H9 (cell line): ENCODE measurements at regions not wholly inside any gene's neighbourhood (a gene's known extent, or its start where the extent isn't known, plus 50 kb on each side); places are given as distances from the start of the nearest gene placed in this dataset.

ENCODE experiments used
- DNase-seq: peaks from one replicate; pipeline ENCODE4 v3.0.0-alpha.2; 2017
- H2AFZ ChIP-seq: one replicate; pipeline ENCODE4 v1.6.1; 2013; ENCODE audit warnings: mild to moderate bottlenecking, low read length, control low read depth, moderate library complexity
- H2AK5ac ChIP-seq: 2 replicates; pipeline ENCODE4 v1.6.1; 2013; ENCODE audit warnings: low read length, control low read depth, mixed read lengths; ENCODE audit not compliant: insufficient read length
- H2BK120ac ChIP-seq: one replicate; pipeline ENCODE4 v1.6.1; 2013; ENCODE audit warnings: low read depth, mild to moderate bottlenecking, low read length, control low read depth, inconsistent platforms; ENCODE audit not compliant: poor library complexity, severe bottlenecking
- H2BK12ac ChIP-seq: 2 replicates; pipeline ENCODE4 v1.6.1; 2013; ENCODE audit warnings: low read length, control low read depth, mixed read lengths, low read depth; ENCODE audit not compliant: insufficient read length
- H2BK15ac ChIP-seq: 2 replicates; pipeline ENCODE4 v1.6.1; 2013; ENCODE audit warnings: low read depth, low read length, control low read depth
- H2BK20ac ChIP-seq: one replicate; pipeline ENCODE4 v1.6.1; 2013; ENCODE audit warnings: low read depth, mild to moderate bottlenecking, low read length, control low read depth, inconsistent platforms; ENCODE audit not compliant: poor library complexity, severe bottlenecking
- H2BK5ac ChIP-seq: 2 replicates; pipeline ENCODE4 v1.6.1; 2013; ENCODE audit warnings: low read length, control low read depth, mixed read lengths; ENCODE audit not compliant: insufficient read length
- H3K14ac ChIP-seq: 2 replicates; pipeline ENCODE4 v1.6.1; 2013; ENCODE audit warnings: low read length, control low read depth; ENCODE audit not compliant: insufficient read depth
- H3K18ac ChIP-seq: 2 replicates; pipeline ENCODE4 v1.6.1; 2013; ENCODE audit warnings: low read depth, mild to moderate bottlenecking, mixed read lengths, low read length, control low read depth; ENCODE audit not compliant: insufficient read length
- H3K23ac ChIP-seq: 2 replicates; pipeline ENCODE4 v1.6.1; 2013; ENCODE audit warnings: low read length, control low read depth, mixed read lengths, low read depth; ENCODE audit not compliant: insufficient read length
- H3K23me2 ChIP-seq: 2 replicates; pipeline ENCODE4 v1.6.1; 2013; ENCODE audit warnings: low read depth, mild to moderate bottlenecking, mixed read lengths, low read length, control low read depth; ENCODE audit not compliant: insufficient read length, poor library complexity, severe bottlenecking
- H3K27ac ChIP-seq: 2 replicates; pipeline ENCODE4 v1.5.1; 2013; ENCODE audit warnings: low read length, control low read depth, mixed read lengths, low read depth; ENCODE audit not compliant: insufficient read length
- H3K27me3 ChIP-seq: 2 replicates; pipeline ENCODE4 v1.6.1; 2013; ENCODE audit warnings: low read length, control low read depth, inconsistent platforms; ENCODE audit not compliant: insufficient read depth
- H3K4ac ChIP-seq: 2 replicates; pipeline ENCODE4 v1.6.1; 2013; ENCODE audit warnings: low read depth, mild to moderate bottlenecking, control low read depth, inconsistent platforms, low read length, moderate library complexity
- H3K4me1 ChIP-seq: 2 replicates; pipeline ENCODE4 v1.6.1; 2013; ENCODE audit warnings: low read length, control low read depth, inconsistent platforms; ENCODE audit not compliant: insufficient read depth
- H3K4me2 ChIP-seq: 2 replicates; pipeline ENCODE4 v1.6.1; 2013; ENCODE audit warnings: low read length, control low read depth, mixed read lengths; ENCODE audit not compliant: insufficient read length, insufficient read depth
- H3K56ac ChIP-seq: 2 replicates; pipeline ENCODE4 v1.6.1; 2013; ENCODE audit warnings: low read depth, mild to moderate bottlenecking, mixed read lengths, low read length, control low read depth; ENCODE audit not compliant: insufficient read length
- H3K79me1 ChIP-seq: 2 replicates; pipeline ENCODE4 v1.6.1; 2013; ENCODE audit warnings: low read depth, mild to moderate bottlenecking, moderate library complexity, low read length, control low read depth, inconsistent platforms; ENCODE audit not compliant: insufficient read depth, poor library complexity, severe bottlenecking
- H3K79me2 ChIP-seq: 2 replicates; pipeline ENCODE4 v1.6.1; 2013; ENCODE audit warnings: low read length, control low read depth, inconsistent platforms; ENCODE audit not compliant: insufficient read depth
- H3K9ac ChIP-seq: 2 replicates; pipeline ENCODE4 v1.6.1; 2013; ENCODE audit warnings: low read length, control low read depth, mixed read lengths; ENCODE audit not compliant: insufficient read length; ENCODE audit errors: extremely low read depth
- H3K9me3 ChIP-seq: one replicate; pipeline ENCODE4 v1.6.1; 2013; ENCODE audit warnings: low read depth, low read length, inconsistent platforms; ENCODE audit not compliant: control insufficient read depth
- H3T11ph ChIP-seq: one replicate; pipeline ENCODE4 v1.6.1; 2013; ENCODE audit warnings: mild to moderate bottlenecking, low read length, control low read depth, inconsistent platforms
- H4K20me1 ChIP-seq: one replicate; pipeline ENCODE4 v1.6.1; 2013; ENCODE audit not compliant: control insufficient read depth, insufficient read length, insufficient read depth
- H4K5ac ChIP-seq: 2 replicates; pipeline ENCODE4 v1.6.1; 2013; ENCODE audit warnings: low read depth, mild to moderate bottlenecking, mixed read lengths, low read length, control low read depth; ENCODE audit not compliant: insufficient read length
- H4K8ac ChIP-seq: replicated peaks from 2 replicates; pipeline ENCODE4 v1.6.1; 2013; ENCODE audit warnings: low read length, control low read depth, mixed read lengths, low read depth; ENCODE audit not compliant: insufficient read length
- H4K91ac ChIP-seq: 2 replicates; pipeline ENCODE4 v1.6.1; 2013; ENCODE audit warnings: low read depth, mild to moderate bottlenecking, moderate library complexity, mixed read lengths, low read length, control low read depth; ENCODE audit not compliant: insufficient read length
- H3K27ac Mint-ChIP-seq, 3 experiments: 2 replicates in 2 of 3; 3 replicates in 1 of 3; pipeline ENCODE4 v1.8.0; 2020 to 2021; ENCODE audit warnings: mixed read lengths in 3 of 3, mild to moderate bottlenecking in 1 of 3, moderate library complexity in 1 of 3
- H3K27me3 Mint-ChIP-seq: 2 replicates; pipeline ENCODE4 v1.8.0; 2021; ENCODE audit warnings: low read depth, mild to moderate bottlenecking, moderate library complexity, mixed read lengths
- H3K36me3 Mint-ChIP-seq, 3 experiments: 2 replicates in 2 of 3; 3 replicates in 1 of 3; pipeline ENCODE4 v1.8.0; 2020 to 2021; ENCODE audit warnings: low read depth in 3 of 3, mixed read lengths in 3 of 3; ENCODE audit not compliant: insufficient read depth in 1 of 3
- H3K4me1 Mint-ChIP-seq, 2 experiments: 2 replicates each; pipeline ENCODE4 v1.8.0; 2020; ENCODE audit warnings: mixed read lengths in 2 of 2
- H3K4me3 Mint-ChIP-seq, 2 experiments: 2 replicates in 1 of 2; 3 replicates in 1 of 2; pipeline ENCODE4 v1.8.0; 2020 to 2021; ENCODE audit warnings: mild to moderate bottlenecking in 2 of 2, mixed read lengths in 2 of 2, moderate library complexity in 1 of 2
- H3K9me3 Mint-ChIP-seq, 2 experiments: 2 replicates in 1 of 2; 3 replicates in 1 of 2; pipeline ENCODE4 v1.8.0; 2020; ENCODE audit warnings: mild to moderate bottlenecking in 2 of 2, mixed read lengths in 2 of 2, moderate library complexity in 1 of 2
- WGBS: extraction: QIAGEN DNeasy Blood & Tissue Kit; methylation state at CpG from one replicate; pipeline ENCODE4 v1.1.7; 2013; ENCODE audit warnings: missing lambda C conversion rate, low lambda C conversion rate, mixed read lengths; ENCODE audit not compliant: insufficient read length; ENCODE audit errors: extremely low coverage; 5-methylcytosine and 5-hydroxymethylcytosine counted together
- TF ChIP-seq, protein P1 (sequence below): fragments of 200-600 bp; sonication (generic); conservative IDR thresholded peaks from 3 replicates; pipeline ENCODE4 v1.8.0; 2021; ENCODE audit warnings: antibody characterized with exemption, mild to moderate bottlenecking

DNA sequence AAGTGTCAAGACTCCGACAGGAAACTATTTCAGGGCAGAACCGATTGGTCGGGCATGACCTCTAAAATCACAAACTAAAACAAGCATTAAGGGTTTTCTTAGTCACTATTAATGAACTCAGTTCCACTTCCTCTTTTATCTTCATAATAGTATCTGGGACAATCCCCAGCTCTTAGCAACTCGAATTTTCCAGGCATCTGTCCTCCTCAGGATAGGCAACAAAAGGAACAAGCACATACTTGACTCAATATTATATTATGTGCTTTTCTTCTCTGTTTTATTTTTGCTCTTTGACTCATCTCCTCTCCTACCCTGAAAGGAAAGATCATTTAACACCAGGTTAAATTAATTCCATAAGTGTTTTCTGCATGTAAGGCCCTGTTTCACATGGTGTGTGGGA, 638.3 kb upstream of the TBX3 start:
- Mint-ChIP-seq H3K27ac (no peak overlapping the region), H3K4me3 (no peak overlapping the region), H3K36me3 (no peaks in the 10 kb centered on the region), H3K4me1 (peaks cover 0 to 6% of the 10 kb centered on the region in 2 experiments; a peak in 1 of 4 replicates), H3K27me3 (peaks cover 8% of the 10 kb centered on the region), H3K9me3 (no peaks in the 10 kb centered on the region)
- H2BK15ac ChIP-seq = no peak overlapping the region
- H3K4me2 ChIP-seq = no peak overlapping the region
- H3K79me1 ChIP-seq = no peaks in the 10 kb centered on the region
- no peak overlapping the region for H2BK5ac ChIP-seq
- H3K4me1 ChIP-seq = no peaks in the 10 kb centered on the region
- no peak overlapping the region for H3K14ac ChIP-seq
- H3K9me3 ChIP-seq = no peaks in the 10 kb centered on the region
- H3K23ac ChIP-seq = no peak overlapping the region
- H2BK20ac ChIP-seq = no peak overlapping the region
- H4K5ac ChIP-seq = no peak overlapping the region
- no peak overlapping the region for H3K4ac ChIP-seq
- no peak overlapping the region for H4K8ac ChIP-seq
- H3K27me3 ChIP-seq = no peaks in the 10 kb centered on the region
- no peak overlapping the region for H3K18ac ChIP-seq
- no peak overlapping the region for H4K91ac ChIP-seq
- no peaks in the 10 kb centered on the region for H3K23me2 ChIP-seq
- no peak overlapping the region for H2BK120ac ChIP-seq
- H3K56ac ChIP-seq = no peak overlapping the region
- H4K20me1 ChIP-seq = no peaks in the 10 kb centered on the region
- TF ChIP-seq, protein P1, sequence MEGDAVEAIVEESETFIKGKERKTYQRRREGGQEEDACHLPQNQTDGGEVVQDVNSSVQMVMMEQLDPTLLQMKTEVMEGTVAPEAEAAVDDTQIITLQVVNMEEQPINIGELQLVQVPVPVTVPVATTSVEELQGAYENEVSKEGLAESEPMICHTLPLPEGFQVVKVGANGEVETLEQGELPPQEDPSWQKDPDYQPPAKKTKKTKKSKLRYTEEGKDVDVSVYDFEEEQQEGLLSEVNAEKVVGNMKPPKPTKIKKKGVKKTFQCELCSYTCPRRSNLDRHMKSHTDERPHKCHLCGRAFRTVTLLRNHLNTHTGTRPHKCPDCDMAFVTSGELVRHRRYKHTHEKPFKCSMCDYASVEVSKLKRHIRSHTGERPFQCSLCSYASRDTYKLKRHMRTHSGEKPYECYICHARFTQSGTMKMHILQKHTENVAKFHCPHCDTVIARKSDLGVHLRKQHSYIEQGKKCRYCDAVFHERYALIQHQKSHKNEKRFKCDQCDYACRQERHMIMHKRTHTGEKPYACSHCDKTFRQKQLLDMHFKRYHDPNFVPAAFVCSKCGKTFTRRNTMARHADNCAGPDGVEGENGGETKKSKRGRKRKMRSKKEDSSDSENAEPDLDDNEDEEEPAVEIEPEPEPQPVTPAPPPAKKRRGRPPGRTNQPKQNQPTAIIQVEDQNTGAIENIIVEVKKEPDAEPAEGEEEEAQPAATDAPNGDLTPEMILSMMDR = no peak
- no peak overlapping the region for H2AFZ ChIP-seq
- no peak overlapping the region for H3K27ac ChIP-seq
- H3K79me2 ChIP-seq = no peaks in the 10 kb centered on the region
- H3T11ph ChIP-seq = no peak overlapping the region
- no peak for DNase-seq
- WGBS = no CpG with 5 or more reads among the region's 4 CpGs
- H2AK5ac ChIP-seq = no peak overlapping the region
- no peak overlapping the region for H2BK12ac ChIP-seq
- no peak overlapping the region for H3K9ac ChIP-seq
